Stimulated activated CD8-positive, alpha-beta memory T cell treated with anti-CD3 and anti-CD28 coated beads, Interleukin-12 subunit alpha, Interleukin-12 subunit beta, amount 100 ng/mL, for 1 hour (primary cell): ENCODE measurements at regions not wholly inside any gene's neighbourhood (a gene's known extent, or its start where the extent isn't known, plus 50 kb on each side); places are given as distances from the start of the nearest gene placed in this dataset.

Source experiments
- DNase-seq: peaks from one replicate; pipeline ENCODE4 v3.0.0-alpha.2; 2020; ENCODE audit warnings: low read depth

- DNase-seq: no peak
Measured at GRCh38 chr15:39153058-39153714, 427.7 kb upstream of the THBS1 start.

DNA sequence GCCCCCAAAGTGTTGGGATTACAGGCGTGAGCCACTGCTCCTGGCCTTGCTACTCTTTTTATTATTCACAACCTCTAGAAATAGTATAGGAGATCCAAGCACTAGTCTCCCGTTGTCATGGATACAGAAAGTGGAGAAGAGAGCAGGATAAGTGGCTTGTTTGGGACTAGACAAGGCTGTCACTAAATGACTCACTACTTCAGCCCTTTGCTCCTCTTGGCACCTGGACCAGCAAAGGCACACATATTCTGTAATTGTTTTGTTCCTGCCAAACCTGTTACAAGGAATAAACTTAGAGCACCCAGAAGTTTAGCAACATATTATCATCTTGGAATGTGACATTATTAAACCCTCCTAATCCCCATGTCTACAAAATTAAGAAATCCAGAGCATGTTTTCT lies 427.2 kb upstream of the THBS1 start:
- no peak for DNase-seq

GRCh38 chr15:39154227-39154638 lies 426.6 kb upstream of the THBS1 start:
- no peak for DNase-seq

DNA sequence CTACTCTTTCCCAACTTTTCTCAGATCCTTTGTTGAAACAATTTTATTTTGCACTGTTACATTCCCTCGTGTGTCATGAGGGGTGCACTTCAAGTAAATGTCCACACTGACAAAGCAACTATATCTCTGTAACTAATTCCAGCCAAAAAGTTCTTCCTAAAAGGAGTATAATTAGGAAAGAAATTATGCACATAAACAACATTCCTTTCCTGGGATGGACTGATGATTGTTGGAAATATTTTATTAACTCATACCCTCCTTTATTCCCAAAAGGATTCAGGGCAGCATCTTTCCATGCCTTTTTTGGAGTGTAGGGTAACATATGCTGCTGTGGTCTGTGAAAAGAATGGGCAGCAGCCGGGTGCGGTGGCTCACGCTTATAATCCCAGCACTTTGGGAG lies 426.1 kb upstream of the THBS1 start:
- DNase-seq: no peak

DNA sequence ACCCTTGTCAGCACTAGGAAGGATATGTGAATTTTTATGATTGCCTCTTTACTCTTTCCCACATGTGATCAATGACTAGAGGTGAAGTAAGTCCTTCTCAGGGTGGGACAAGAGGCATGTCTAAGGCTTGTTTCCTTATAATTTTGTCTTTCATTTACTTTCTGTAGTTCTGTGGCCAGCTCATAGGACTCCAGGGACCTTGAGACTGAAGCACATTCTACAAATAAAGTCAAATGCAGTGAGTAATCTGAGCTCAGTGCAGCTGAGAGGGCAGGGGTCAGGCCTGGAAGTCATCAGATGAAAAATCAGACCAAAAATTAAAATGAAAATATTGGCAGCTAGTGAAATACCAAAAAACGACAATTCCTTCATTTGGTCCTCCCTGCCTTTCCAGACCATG lies 424.7 kb upstream of the THBS1 start:
- no peak for DNase-seq

GRCh38 chr15:39156646-39157250 lies 424.1 kb upstream of the THBS1 start:
- no peak for DNase-seq

GRCh38 chr15:39157882-39158281 lies 423.0 kb upstream of the THBS1 start:
- no peak for DNase-seq

GRCh38 chr15:39159833-39160232 lies 421.0 kb upstream of the THBS1 start:
- DNase-seq: no peak

DNA sequence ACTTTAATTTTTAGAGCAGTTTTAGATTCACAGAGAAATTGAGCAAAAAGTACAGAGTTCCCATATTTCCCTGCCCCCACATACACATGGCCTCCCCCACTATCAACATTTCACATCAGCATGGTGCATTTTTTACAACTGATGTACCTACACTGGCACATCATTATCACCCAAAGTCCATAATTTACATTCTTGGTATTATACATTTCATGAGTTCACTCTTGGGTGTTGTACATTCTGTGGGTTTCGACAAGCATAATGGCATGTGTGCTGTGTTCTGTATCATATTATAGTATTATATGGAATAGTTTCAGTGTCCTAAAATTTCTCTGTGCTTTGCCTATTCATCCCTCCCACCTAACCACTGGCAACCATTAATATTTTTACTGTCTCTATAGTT lies 419.8 kb upstream of the THBS1 start:
- no peak for DNase-seq

- DNase-seq: no peak
Measured at GRCh38 chr15:39165020-39165706, 415.7 kb upstream of the THBS1 start.

DNA sequence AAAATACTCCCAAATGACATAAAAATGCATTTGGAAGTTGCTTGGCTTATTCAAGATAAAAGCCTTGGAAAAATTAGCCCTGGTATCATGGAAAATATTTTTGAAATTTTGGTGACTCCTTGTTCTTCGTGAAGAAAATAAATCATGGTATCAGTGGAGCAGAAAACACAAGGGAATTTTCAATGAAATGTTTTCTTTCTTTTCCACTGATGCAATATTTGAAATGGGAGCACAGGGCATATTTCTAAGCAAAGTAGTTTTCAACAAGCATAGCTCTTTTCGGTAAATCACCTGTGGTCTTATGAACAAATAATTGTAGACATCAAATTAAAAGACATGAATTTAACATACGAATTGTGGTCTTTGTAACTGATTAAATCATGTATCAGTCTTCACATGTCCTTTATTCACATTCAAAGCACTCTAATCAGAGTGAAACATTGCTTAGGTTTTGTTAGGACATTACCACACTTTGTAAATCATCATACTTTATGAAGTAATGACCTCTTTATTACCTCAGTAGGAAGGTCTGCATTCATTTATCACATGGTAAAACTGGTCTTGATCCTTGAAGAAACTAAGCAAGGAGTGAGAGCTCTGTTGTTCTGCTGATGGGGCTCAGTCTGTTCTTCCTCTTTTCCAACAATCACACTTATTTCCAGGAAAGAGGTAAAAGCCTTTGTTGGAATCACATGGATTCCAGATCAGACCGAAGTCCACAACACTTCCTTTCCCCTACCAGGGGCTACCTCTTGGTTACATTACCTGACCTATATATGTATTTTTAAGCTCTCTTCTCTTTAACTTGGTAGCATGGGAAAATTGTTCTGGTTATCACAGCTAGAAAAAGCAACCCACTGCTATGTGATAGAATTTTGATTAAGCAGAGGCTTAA lies 413.5 kb upstream of the THBS1 start:
- DNase-seq: no peak

- DNase-seq: no peak
Measured at GRCh38 chr15:39171944-39172368, 408.9 kb upstream of the THBS1 start.

DNA sequence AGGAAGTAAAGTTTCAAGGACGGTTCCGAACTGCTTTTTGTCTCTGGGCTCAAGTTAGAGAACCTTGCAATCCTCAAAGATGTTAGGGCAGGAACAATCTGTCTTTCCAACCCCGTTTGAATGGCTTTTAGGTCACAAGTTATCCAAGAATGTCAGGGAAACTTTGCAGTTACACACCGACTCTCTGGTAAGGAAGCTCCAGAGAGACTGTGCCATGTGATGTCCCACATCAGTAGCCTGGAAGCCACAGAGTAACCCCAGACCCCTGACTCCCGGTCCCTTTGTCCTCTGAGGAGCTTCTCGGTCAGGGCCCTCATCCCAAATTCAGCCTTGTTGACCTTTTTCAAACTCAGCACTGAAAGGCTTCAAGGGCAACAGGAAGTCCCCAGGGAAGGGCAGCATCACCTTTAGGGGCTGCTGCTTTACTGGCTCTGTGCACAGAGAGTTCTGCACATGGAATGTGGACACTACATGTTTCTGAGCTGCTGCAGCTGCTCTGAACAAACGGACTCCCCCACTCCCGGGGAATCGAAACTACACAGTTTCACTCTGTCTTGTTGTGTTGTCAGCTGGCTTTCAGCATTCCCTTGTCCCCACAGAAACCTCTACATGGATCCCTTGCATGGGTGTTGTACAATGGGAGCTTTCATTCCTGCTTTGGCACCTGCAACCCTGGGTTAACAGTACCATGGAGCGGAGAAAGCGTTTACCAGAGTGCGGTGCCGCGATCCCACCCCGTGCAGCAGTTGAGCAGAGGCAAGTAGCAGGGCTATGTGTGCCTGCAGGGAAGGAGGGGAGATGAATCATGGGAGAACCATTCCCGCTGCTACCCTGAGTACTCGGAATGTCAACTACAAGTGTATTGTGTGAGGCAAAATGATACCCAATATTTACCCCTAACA lies 408.2 kb upstream of the THBS1 start:
- no peak for DNase-seq

DNA sequence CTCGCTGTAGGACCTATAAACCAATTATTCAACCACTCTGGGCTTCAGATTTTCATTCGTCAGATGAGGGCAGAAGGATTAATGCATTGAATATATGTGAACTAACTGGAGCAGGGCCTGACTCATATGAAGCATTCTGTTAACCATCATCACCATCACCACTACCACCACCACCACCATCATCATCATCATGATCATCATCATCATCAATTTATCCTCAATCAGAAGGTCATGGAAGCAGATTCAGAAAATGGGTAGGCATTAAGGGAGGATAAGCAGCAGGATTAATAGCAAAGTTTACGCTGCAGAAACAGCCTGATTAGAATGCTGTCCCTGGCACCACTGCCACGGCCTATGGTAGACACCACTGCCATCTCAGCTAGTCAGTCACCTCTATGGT lies 407.5 kb upstream of the THBS1 start:
- no peak for DNase-seq

DNA sequence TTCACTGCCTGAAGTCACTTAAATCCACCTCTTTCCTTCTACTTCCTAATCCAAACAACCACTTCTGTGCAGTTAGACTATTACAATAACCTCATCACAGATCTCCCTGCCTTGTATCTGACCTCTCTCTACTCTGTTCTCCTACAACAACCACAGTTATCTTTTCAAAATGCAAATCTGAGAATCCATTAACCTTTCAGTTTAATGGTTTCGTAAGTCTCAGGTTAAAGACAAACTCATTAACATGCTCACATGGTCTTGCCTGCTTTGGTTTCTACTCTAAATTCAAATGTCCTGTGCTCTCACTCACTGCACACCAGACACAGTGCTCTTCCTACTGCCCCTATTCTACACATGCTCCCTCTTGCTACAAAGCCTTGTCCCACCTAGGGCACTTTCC lies 406.5 kb upstream of the THBS1 start:
- DNase-seq: no peak

GRCh38 chr15:39176030-39176429 lies 404.8 kb upstream of the THBS1 start:
- DNase-seq: no peak

- DNase-seq: no peak
Measured at GRCh38 chr15:39177561-39177960, 403.3 kb upstream of the THBS1 start.

DNA sequence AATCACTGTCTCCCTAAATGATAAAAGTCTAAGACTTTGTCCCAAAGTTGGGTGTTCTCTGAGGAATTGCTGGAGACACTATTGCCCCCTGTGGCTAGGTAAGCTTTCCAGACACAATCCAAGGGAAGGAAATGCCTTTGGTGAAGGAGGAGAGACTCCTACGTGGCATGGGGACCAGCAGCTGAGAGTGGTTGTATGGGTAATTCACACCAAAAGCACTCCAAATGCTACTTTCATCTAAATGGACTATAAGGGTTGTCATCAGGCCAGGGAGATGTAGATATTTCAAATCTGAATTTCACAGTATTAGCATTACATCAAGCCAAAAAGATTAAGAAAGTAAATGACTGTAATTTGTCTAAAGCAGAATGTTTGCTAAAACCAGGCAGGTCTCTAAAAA lies 400.8 kb upstream of the THBS1 start:
- no peak for DNase-seq

DNA sequence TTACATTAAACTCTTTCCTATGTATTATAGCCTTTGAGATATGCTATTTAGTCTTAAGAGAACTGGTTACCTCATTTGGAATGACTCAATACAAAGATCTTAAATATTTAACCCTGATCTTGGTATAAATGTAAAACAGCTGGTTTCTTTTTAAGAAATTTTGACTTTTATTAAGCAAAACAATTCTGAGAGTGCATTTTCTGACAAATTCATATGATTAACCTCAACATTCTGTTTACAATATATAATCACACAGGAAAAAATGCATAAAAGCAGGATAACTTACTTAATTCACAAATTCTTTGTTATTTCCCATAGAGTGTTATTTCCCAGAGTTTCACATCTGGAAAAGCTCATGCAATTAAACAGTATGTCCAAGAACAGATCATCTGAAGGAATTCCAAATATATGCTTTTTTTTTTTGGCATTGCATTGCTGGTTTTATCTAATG lies 400.4 kb upstream of the THBS1 start:
- DNase-seq: no peak

GRCh38 chr15:39181056-39181747 lies 399.7 kb upstream of the THBS1 start:
- DNase-seq: no peak

DNA sequence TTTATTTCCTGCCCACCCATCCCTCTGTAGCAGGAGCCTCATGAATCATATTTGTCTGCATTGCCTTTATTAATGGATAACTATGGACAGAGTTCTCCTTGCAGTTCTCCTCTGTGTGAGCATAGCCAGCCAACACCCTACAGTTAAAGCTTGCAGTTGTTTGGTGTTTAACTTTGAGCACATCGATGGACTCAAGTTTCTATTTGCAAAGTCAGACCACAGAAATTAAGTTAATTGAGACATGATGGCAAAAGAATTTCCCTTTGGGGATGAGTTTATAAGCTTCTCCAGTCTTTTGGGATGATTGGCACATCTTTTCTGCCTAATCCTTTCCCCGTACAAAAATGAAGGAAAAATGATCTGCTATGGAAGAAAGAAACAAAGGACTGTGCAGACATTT lies 398.9 kb upstream of the THBS1 start:
- no peak for DNase-seq
